DMS53 (cell line): ENCODE measurements at regions not wholly inside any gene's neighbourhood (a gene's known extent, or its start where the extent isn't known, plus 50 kb on each side); places are given as distances from the start of the nearest gene placed in this dataset.

Experiments used
- DNase-seq: peaks from one replicate; lab custom pipeline; 2025; lab: John Stamatoyannopoulos, UW

- no peak for DNase-seq
Measured at GRCh38 chr3:26521261-26521660, 101.3 kb upstream of the LRRC3B start.

GRCh38 chr3:26522919-26523318 lies 99.7 kb upstream of the LRRC3B start:
- DNase-seq, result peak; percentile 0

- no peak for DNase-seq
Measured at GRCh38 chr3:26525013-26525412, 97.6 kb upstream of the LRRC3B start.

- no peak for DNase-seq
Measured at GRCh38 chr3:26535151-26535550, 87.4 kb upstream of the LRRC3B start.

DNA sequence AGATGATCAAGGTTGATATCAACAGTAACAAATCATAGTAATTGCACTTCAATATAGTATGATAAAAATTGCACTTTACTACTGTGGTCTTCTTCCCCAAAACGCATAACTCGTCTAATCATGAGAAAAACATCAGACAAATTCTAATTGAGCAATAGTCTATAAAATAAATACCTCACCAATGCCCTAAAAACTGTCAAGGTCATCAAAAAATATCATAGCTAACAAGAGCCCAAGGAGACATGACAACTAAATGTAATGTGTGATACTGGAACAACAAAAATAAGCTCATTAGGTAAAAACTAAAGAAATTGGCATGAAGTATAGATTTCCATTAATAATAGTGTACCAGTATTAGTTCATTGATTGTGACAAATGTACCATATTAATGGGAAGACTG lies 85.6 kb upstream of the LRRC3B start:
- no peak for DNase-seq

DNA sequence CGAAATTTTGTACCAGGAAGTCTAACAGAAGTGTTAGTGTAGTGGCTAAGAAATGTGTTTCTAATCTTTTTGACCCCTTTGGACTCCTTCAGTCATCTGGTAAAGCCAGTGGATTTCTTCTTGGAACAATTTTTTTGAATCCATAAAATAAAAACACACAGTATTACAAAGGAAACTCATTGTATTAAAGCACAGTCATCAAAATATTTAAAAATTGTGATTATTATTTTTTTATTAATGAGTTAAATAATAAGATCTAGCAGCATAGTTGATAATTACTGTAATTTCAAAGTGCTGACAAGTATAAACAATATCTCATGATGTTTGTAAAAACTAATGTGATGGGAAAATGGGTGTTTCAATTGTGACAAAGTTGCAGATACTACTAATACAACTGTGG lies 72.2 kb upstream of the LRRC3B start:
- no peak for DNase-seq

DNA sequence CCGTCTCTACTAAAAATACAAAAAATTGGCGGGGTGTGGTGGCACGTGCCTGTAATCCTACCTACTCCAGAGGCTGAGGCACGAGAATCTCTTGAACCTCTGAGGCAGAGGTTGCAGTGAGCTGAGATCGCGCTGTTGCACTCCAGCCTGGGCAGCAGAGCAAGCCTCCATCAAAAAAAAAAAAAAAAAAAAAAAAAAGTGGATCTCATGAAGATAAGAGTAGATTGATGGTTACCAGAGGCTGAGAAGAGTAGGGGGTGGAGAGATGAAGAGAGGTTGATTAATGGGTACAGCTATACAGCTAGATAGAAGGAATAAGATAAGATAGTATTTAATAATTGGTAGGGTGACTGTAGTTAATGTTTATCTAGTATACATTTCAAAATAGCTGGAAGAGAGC lies 65.9 kb upstream of the LRRC3B start:
- no peak for DNase-seq

DNA sequence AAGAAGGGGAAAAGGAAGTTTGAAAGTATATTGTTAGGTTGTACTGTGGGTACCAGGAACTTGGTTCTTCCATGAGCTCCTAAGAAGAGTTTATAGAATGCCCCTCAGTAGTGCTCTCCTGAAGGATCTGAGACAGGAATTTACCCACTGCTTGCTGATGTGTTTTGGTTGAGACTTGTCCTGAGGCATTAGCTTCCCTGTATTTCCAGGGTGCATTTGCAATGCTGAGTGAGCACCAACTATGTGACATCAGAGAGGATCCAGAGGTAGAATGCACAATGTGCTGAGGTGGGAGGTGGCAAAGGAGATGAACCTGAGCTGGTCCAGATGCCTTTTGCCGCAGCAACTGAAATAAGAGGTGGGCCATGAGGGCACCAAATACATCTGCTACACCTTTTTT lies 64.3 kb upstream of the LRRC3B start:
- DNase-seq, result no peak

DNA sequence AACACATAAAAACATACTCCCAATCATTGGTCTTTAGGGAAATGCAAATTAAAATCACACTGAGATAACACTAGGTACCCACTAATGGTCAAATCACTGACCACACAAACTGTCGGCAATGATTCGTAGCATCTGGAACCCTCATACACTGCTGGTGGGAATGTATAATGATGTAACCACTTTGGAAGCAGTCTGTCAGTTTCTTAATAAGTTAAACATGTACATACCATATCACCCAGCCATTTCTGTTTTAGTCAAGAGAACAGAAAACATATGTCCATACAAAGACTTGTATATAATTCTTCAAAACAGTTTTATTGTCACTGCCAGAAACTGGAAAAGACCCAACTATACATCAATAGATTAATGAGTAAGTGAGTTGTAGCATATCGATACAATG lies 63.3 kb upstream of the LRRC3B start:
- DNase-seq, result no peak

- DNase-seq, result no peak
Measured at GRCh38 chr3:26560081-26560480, 62.5 kb upstream of the LRRC3B start.

GRCh38 chr3:26562021-26562768 lies 60.4 kb upstream of the LRRC3B start:
- no peak for DNase-seq
